H1 (cell line): ENCODE measurements at regions not wholly inside any gene's neighbourhood (a gene's known extent, or its start where the extent isn't known, plus 50 kb on each side); places are given as distances from the start of the nearest gene placed in this dataset.

Experiments used
- CTCF ChIA-PET: fragments of 300-600 bp; sonication (Branson Sonifier 250); formaldehyde crosslinking; loops from one replicate; lab custom pipeline; 2021; ENCODE audit not compliant: partially characterized antibody; lab: Charles Lee
- POLR2A ChIA-PET: fragments of 300-600 bp; sonication (Branson Sonifier 250); formaldehyde crosslinking; loops from one replicate; lab custom pipeline; 2021; ENCODE audit warnings: inconsistent platforms; ENCODE audit not compliant: partially characterized antibody; lab: Charles Lee
- DNase-seq, 2 experiments: peaks; one replicate each; pipeline versions ENCODE4 v3.0.0 to v3.0.0-alpha.2; 2010 to 2022; ENCODE audit warnings: low spot score in 2 of 2, low read depth in 1 of 2, mixed read lengths in 1 of 2
- FAIRE-seq: peaks from 2 replicates; lab custom pipeline; 2011; peaks lifted over from hg19 to GRCh38; lab: Jason Lieb, UNC
- H2AFZ ChIP-seq: 2 replicates; pipeline ENCODE4 v1.8.1; 2012; ENCODE audit warnings: low read length, inconsistent platforms
- H2AK5ac ChIP-seq: 2 replicates; pipeline ENCODE4 v1.6.1; 2013; ENCODE audit warnings: low read depth, low read length
- H2BK120ac ChIP-seq: replicated peaks from 2 replicates; pipeline ENCODE3; 2013; ENCODE audit warnings: low read depth, low read length, inconsistent platforms
- H2BK12ac ChIP-seq: 2 replicates; pipeline ENCODE4 v1.6.1; 2013; ENCODE audit warnings: low read depth, low read length
- H2BK15ac ChIP-seq: 2 replicates; pipeline ENCODE4 v1.6.1; 2013; ENCODE audit warnings: low read length
- H2BK20ac ChIP-seq: 2 replicates; pipeline ENCODE4 v1.6.1; 2013; ENCODE audit warnings: low read length
- H2BK5ac ChIP-seq: 2 replicates; pipeline ENCODE4 v1.6.1; 2013; ENCODE audit warnings: low read depth, low read length
- H3K14ac ChIP-seq: 2 replicates; pipeline ENCODE4 v1.6.1; 2013; ENCODE audit warnings: inconsistent platforms; ENCODE audit not compliant: insufficient read length
- H3K18ac ChIP-seq: 2 replicates; pipeline ENCODE4 v1.6.1; 2013; ENCODE audit warnings: low read length; ENCODE audit errors: extremely low read depth
- H3K23ac ChIP-seq: 2 replicates; pipeline ENCODE4 v1.6.1; 2013; ENCODE audit warnings: inconsistent platforms; ENCODE audit not compliant: insufficient read length
- H3K23me2 ChIP-seq: 2 replicates; pipeline ENCODE4 v1.6.1; 2013; ENCODE audit warnings: low read depth, low read length
- H3K27ac ChIP-seq: 2 replicates; pipeline ENCODE4 v1.6.1; 2011; ENCODE audit warnings: low read depth, low read length, inconsistent platforms
- H3K27me3 ChIP-seq, 4 experiments: replicated peaks in 1 of 4; 1 replicate in 1 of 4; 2 replicates in 3 of 4; pipeline versions ENCODE4 v1.6.1 to v1.8.1; 2011 to 2013; ENCODE audit warnings: low read length in 3 of 4, mild to moderate bottlenecking in 3 of 4, inconsistent platforms in 2 of 4, mixed read lengths in 2 of 4, moderate library complexity in 1 of 4; ENCODE audit not compliant: control insufficient read depth in 3 of 4, insufficient read depth in 3 of 4; ENCODE audit errors: extremely low read depth in 1 of 4
- H3K36me3 ChIP-seq, 4 experiments: 2 replicates each; pipeline versions ENCODE4 v1.6.1 to v1.8.1; 2011 to 2013; ENCODE audit warnings: mild to moderate bottlenecking in 4 of 4, low read length in 3 of 4, moderate library complexity in 2 of 4, control low read depth in 1 of 4, inconsistent platforms in 1 of 4; ENCODE audit not compliant: insufficient read depth in 4 of 4, control insufficient read depth in 2 of 4
- H3K4ac ChIP-seq: replicated peaks from 2 replicates; pipeline ENCODE3; 2013; ENCODE audit warnings: low read length, low read depth, mixed read lengths, inconsistent platforms; ENCODE audit not compliant: insufficient read length
- H3K4me1 ChIP-seq, 4 experiments: replicated peaks in 1 of 4; 1 replicate in 1 of 4; 2 replicates in 3 of 4; pipeline versions ENCODE4 v1.6.1 to v1.8.1; 2011 to 2013; ENCODE audit warnings: low read length in 3 of 4, inconsistent platforms in 2 of 4, mixed read lengths in 1 of 4; ENCODE audit not compliant: insufficient read depth in 4 of 4, control insufficient read depth in 3 of 4
- H3K4me2 ChIP-seq, 2 experiments: 2 replicates each; pipeline versions ENCODE4 v1.6.1 to v1.8.1; 2011 to 2013; ENCODE audit warnings: low read depth in 2 of 2, low read length in 2 of 2, control low read depth in 1 of 2, inconsistent platforms in 1 of 2, mild to moderate bottlenecking in 1 of 2; ENCODE audit not compliant: insufficient read depth in 1 of 2
- H3K4me3 ChIP-seq, 4 experiments: fragments of 200-600, 300-600 bp in 1 of 4; sonication (generic), shearing (Covaris generic), sonication (Bioruptor Twin) in 1 of 4; 2 replicates each; pipeline versions ENCODE4 v1.5.1 to v1.8.1; 2011 to 2016; ENCODE audit warnings: low read length in 4 of 4, low read depth in 3 of 4, control low read depth in 2 of 4, inconsistent platforms in 2 of 4, mild to moderate bottlenecking in 2 of 4, mixed read lengths in 1 of 4, moderate library complexity in 1 of 4; ENCODE audit not compliant: insufficient read depth in 2 of 4; ENCODE audit errors: extremely low read depth in 1 of 4
- H3K56ac ChIP-seq: replicated peaks from 2 replicates; pipeline ENCODE3; 2013; ENCODE audit warnings: low read depth, mild to moderate bottlenecking, mixed read lengths, low read length, inconsistent platforms; ENCODE audit not compliant: insufficient read length
- H3K79me1 ChIP-seq: 2 replicates; pipeline ENCODE4 v1.6.1; 2013; ENCODE audit warnings: low read depth, low read length, control low read depth
- H3K79me2 ChIP-seq, 2 experiments: 2 replicates each; pipeline versions ENCODE4 v1.6.1 to v1.8.1; 2012 to 2013; ENCODE audit warnings: low read length in 2 of 2, mild to moderate bottlenecking in 2 of 2, inconsistent platforms in 1 of 2; ENCODE audit not compliant: insufficient read depth in 2 of 2, control insufficient read depth in 1 of 2
- H3K9ac ChIP-seq, 4 experiments: replicated peaks in 1 of 4; 1 replicate in 1 of 4; 2 replicates in 3 of 4; pipeline versions ENCODE4 v1.6.1 to v1.8.1; 2011 to 2013; ENCODE audit warnings: low read depth in 3 of 4, low read length in 3 of 4, control low read depth in 2 of 4, mild to moderate bottlenecking in 2 of 4, moderate library complexity in 2 of 4, inconsistent platforms in 1 of 4; ENCODE audit errors: extremely low read depth in 1 of 4
- H3K9me3 ChIP-seq, 2 experiments: 2 replicates each; pipeline versions ENCODE4 v1.6.1 to v1.8.1; 2012 to 2013; ENCODE audit warnings: mild to moderate bottlenecking in 2 of 2, moderate library complexity in 2 of 2, control low read depth in 1 of 2, inconsistent platforms in 1 of 2, low read depth in 1 of 2, low read length in 1 of 2, mixed read lengths in 1 of 2; ENCODE audit not compliant: insufficient read depth in 2 of 2
- H4K20me1 ChIP-seq, 2 experiments: replicated peaks in 1 of 2; 2 replicates each; pipeline versions ENCODE3 to v1.8.1; 2011 to 2013; ENCODE audit warnings: inconsistent platforms in 2 of 2, low read length in 2 of 2, mild to moderate bottlenecking in 1 of 2; ENCODE audit not compliant: insufficient read depth in 2 of 2, control insufficient read depth in 1 of 2
- H4K5ac ChIP-seq: 2 replicates; pipeline ENCODE4 v1.6.1; 2013; ENCODE audit warnings: low read length, low read depth, mixed read lengths, inconsistent platforms; ENCODE audit not compliant: insufficient read length
- H4K8ac ChIP-seq: 2 replicates; pipeline ENCODE4 v1.8.0; 2013; ENCODE audit warnings: mild to moderate bottlenecking, moderate library complexity, low read length, inconsistent platforms; ENCODE audit not compliant: insufficient read depth; ENCODE audit errors: extremely low read depth
- H4K91ac ChIP-seq: replicated peaks from 2 replicates; pipeline ENCODE3; 2013; ENCODE audit warnings: low read length, mixed read lengths, inconsistent platforms; ENCODE audit not compliant: insufficient read length
- BCL11A ChIP-seq, 2 experiments: IDR thresholded peaks; one replicate each; pipeline ENCODE4 v1.6.1; 2011; ENCODE audit warnings: low read depth in 2 of 2, low read length in 2 of 2, mild to moderate bottlenecking in 2 of 2
- CTBP2 ChIP-seq: IDR thresholded peaks from 2 replicates; pipeline ENCODE4 v1.7.0; 2011; ENCODE audit warnings: borderline replicate concordance, mild to moderate bottlenecking, moderate library complexity, mixed read lengths, low read length; ENCODE audit not compliant: insufficient read depth, insufficient read length
- E2F6 ChIP-seq: IDR thresholded peaks from 2 replicates; pipeline ENCODE4 v1.6.1; 2012; ENCODE audit warnings: inconsistent platforms
- KDM4A ChIP-seq: IDR thresholded peaks from one replicate; pipeline ENCODE4 v1.7.1; 2012; ENCODE audit warnings: low read depth, mild to moderate bottlenecking, moderate library complexity, low read length, inconsistent platforms; ENCODE audit not compliant: severe bottlenecking
- MAFK ChIP-seq: IDR thresholded peaks from 2 replicates; pipeline ENCODE4 v1.6.1; 2012; ENCODE audit warnings: low read depth, mild to moderate bottlenecking, improper control_type of control experiment, low read length
- POLR2A ChIP-seq, 2 experiments: IDR thresholded peaks; 1 replicate in 1 of 2; 2 replicates in 1 of 2; pipeline ENCODE4 v1.6.1; 2011; ENCODE audit warnings: low read depth in 2 of 2, low read length in 2 of 2, mild to moderate bottlenecking in 2 of 2; ENCODE audit errors: control extremely low read depth in 1 of 2
- POU5F1 ChIP-seq: IDR thresholded peaks from 2 replicates; pipeline ENCODE4 v1.6.1; 2011; ENCODE audit warnings: low read depth, mild to moderate bottlenecking, low read length, moderate library complexity
- SAP30 ChIP-seq: fragments of 300-600 bp; sonication (generic); IDR thresholded peaks from 2 replicates; pipeline ENCODE4 v1.7.1; 2012; ENCODE audit warnings: low read length, moderate library complexity, mild to moderate bottlenecking, inconsistent platforms; ENCODE audit not compliant: insufficient read depth, insufficient replicate concordance
- SP4 ChIP-seq: IDR thresholded peaks from 2 replicates; pipeline ENCODE4 v1.6.1; 2012; ENCODE audit warnings: low read length, inconsistent platforms
- TCF12 ChIP-seq: IDR thresholded peaks from 2 replicates; pipeline ENCODE4 v1.6.1; 2011; ENCODE audit warnings: low read depth, mild to moderate bottlenecking, low read length
- USF2 ChIP-seq: IDR thresholded peaks from 2 replicates; pipeline ENCODE4 v1.6.1; 2011; ENCODE audit warnings: low read length, improper control_type of control experiment
- WGBS, 2 experiments: shearing (Covaris generic) in 1 of 2; methylation state at CpG; one replicate each; pipeline versions ENCODE4 v1.1.6 to v1.1.7; 2013 to 2015; ENCODE audit warnings: low lambda C conversion rate in 2 of 2, mixed read lengths in 2 of 2, inconsistent platforms in 1 of 2, low coverage in 1 of 2, missing lambda C conversion rate in 1 of 2; ENCODE audit not compliant: insufficient replicate concordance in 2 of 2, insufficient coverage in 1 of 2, insufficient read length in 1 of 2; ENCODE audit errors: extremely low coverage in 1 of 2, missing lambda C conversion rate in 1 of 2; 5-methylcytosine and 5-hydroxymethylcytosine counted together

GRCh38 chr13:50203256-50203941 is 188.2 kb downstream of the KCNRG start:
- Histone ChIP-seq H2BK120ac (no peak overlapping the region), H3K23me2 (no peaks in the 10 kb centered on the region), H3K79me1 (no peaks in the 10 kb centered on the region), H3K27me3 (no peaks in the 10 kb centered on the region), H4K20me1 (no peaks in the 10 kb centered on the region), H3K79me2 (no peaks in the 10 kb centered on the region), H3K14ac (no peak overlapping the region), H3K18ac (no peak overlapping the region), H3K27ac (no peak overlapping the region), H3K4me3 (no peak overlapping the region), H4K91ac (no peak overlapping the region), H3K4me1 (peaks cover 0 to under 1% (median 0%) of the 10 kb centered on the region in 4 experiments; a peak in 3 of 7 replicates), H2BK12ac (no peak overlapping the region), H3K23ac (no peak overlapping the region), H2AFZ (no peak overlapping the region), H2BK15ac (no peak overlapping the region), H3K56ac (no peak overlapping the region), H2AK5ac (no peak overlapping the region), H3K4me2 (no peak overlapping the region), H4K8ac (no peak overlapping the region), H2BK20ac (no peak overlapping the region), H2BK5ac (no peak overlapping the region), H3K4ac (no peak overlapping the region), H3K9ac (no peak overlapping the region), H3K36me3 (no peaks in the 10 kb centered on the region), H4K5ac (no peak overlapping the region), H3K9me3 (no peaks in the 10 kb centered on the region)
- ChIA-PET CTCF (interaction anchor here (1.2 to 4.0 kb wide), 3 partner anchors 12 to 227 kb away, joined by 4 to 18 read pairs (median 18); no protein-coding TSS in a partner anchor), POLR2A (no interaction called here)
- no peak for DNase-seq
- FAIRE-seq, result no peak
- 76% methylated on average over 1 of the region's 1 CpG; no CpG with 5 or more reads in 1 of the 2 experiments for WGBS, 2 experiments
- TF ChIP-seq KDM4A, result no peak
- TF ChIP-seq CTBP2, result no peak
- no peak for TF ChIP-seq USF2
- no peak for TF ChIP-seq SP4
- no peak for TF ChIP-seq MAFK
- TF ChIP-seq POLR2A (IDR thresholded peaks at IDR 0.05; ENCODE audit: control extremely low read depth in 1 of 2, low read depth in 2 of 2, low read length in 2 of 2), result no peak
- TF ChIP-seq BCL11A (IDR thresholded peaks at IDR 0.05; ENCODE audit: low read depth in 2 of 2, low read length in 2 of 2), result no peak
- TF ChIP-seq TCF12, result no peak
- no peak for TF ChIP-seq POU5F1
- no peak for TF ChIP-seq E2F6
- no peak for TF ChIP-seq SAP30
